Activated CD4-positive, alpha-beta T cell treated with anti-CD3 and anti-CD28 coated beads, Interleukin-2, Interleukin-6, amounts not matched to agents 100 ng/mL and 50 ng/mL, durations not matched to agents 16 hours and 8 hours (primary cell): ENCODE measurements at regions not wholly inside any gene's neighbourhood (a gene's known extent, or its start where the extent isn't known, plus 50 kb on each side); places are given as distances from the start of the nearest gene placed in this dataset.

ENCODE experiments used
- DNase-seq: peaks from one replicate; pipeline ENCODE4 v3.0.0-alpha.2; 2020

- no peak for DNase-seq
Measured at GRCh38 chr16:51085271-51085670, 65.8 kb downstream of the SALL1 start.

GRCh38 chr16:51084074-51084928 lies 66.8 kb downstream of the SALL1 start:
- DNase-seq = no peak

- DNase-seq = no peak
Measured at GRCh38 chr16:51072591-51072990, 78.5 kb downstream of the SALL1 start.

GRCh38 chr16:51071326-51071725 lies 79.7 kb downstream of the SALL1 start:
- DNase-seq = no peak

GRCh38 chr16:51067352-51067751 lies 83.7 kb downstream of the SALL1 start:
- DNase-seq = no peak

GRCh38 chr16:51062039-51062438 lies 89.0 kb downstream of the SALL1 start:
- no peak for DNase-seq

- DNase-seq = no peak
Measured at GRCh38 chr16:51061328-51061727, 89.7 kb downstream of the SALL1 start.

- DNase-seq = no peak
Measured at GRCh38 chr16:51057969-51058337, 93.1 kb downstream of the SALL1 start.

GRCh38 chr16:51057102-51057793 lies 93.8 kb downstream of the SALL1 start:
- DNase-seq = no peak

- no peak for DNase-seq
Measured at GRCh38 chr16:51056331-51056730, 94.7 kb downstream of the SALL1 start.

GRCh38 chr16:51055434-51055833 lies 95.6 kb downstream of the SALL1 start:
- no peak for DNase-seq

- no peak for DNase-seq
Measured at GRCh38 chr16:51053775-51054174, 97.3 kb downstream of the SALL1 start.

- peak; percentile 6 for DNase-seq
Measured at GRCh38 chr16:51051671-51052070, 99.4 kb downstream of the SALL1 start.

GRCh38 chr16:51050377-51050706 lies 100.7 kb downstream of the SALL1 start:
- DNase-seq = no peak

- DNase-seq = no peak
Measured at GRCh38 chr16:51049678-51050376, 101.2 kb downstream of the SALL1 start.

- DNase-seq = no peak
Measured at GRCh38 chr16:51049276-51049675, 101.8 kb downstream of the SALL1 start.

- DNase-seq = no peak
Measured at GRCh38 chr16:51048544-51048943, 102.5 kb downstream of the SALL1 start.

- DNase-seq = no peak
Measured at GRCh38 chr16:51045794-51046193, 105.3 kb downstream of the SALL1 start.

- no peak for DNase-seq
Measured at GRCh38 chr16:51045186-51045585, 105.9 kb downstream of the SALL1 start.

- no peak for DNase-seq
Measured at GRCh38 chr16:51041546-51041945, 109.5 kb downstream of the SALL1 start.

GRCh38 chr16:51040637-51041036 lies 110.4 kb downstream of the SALL1 start:
- DNase-seq = no peak

GRCh38 chr16:51039638-51040331 lies 111.3 kb downstream of the SALL1 start:
- no peak for DNase-seq

- no peak for DNase-seq
Measured at GRCh38 chr16:51035711-51036110, 115.4 kb downstream of the SALL1 start.
